Left lung (tissue), 4 donors: ENCODE measurements at regions not wholly inside any gene's neighbourhood (a gene's known extent, or its start where the extent isn't known, plus 50 kb on each side); places are given as distances from the start of the nearest gene placed in this dataset.

Experiments used
- ATAC-seq: fragments of 200-7000 bp; cut with Tn5 transposase; one replicate; pipeline ENCODE4 v1.9.1; 2020; ENCODE audit warnings: moderate library complexity
- DNase-seq, 4 donors: peaks; one replicate each; pipeline ENCODE4 v3.0.0-alpha.2; 2013 to 2020
- H3K27ac ChIP-seq, 2 donors: fragments of 200-600 bp; sonication (generic) in 1 of 2; one replicate each; pipeline versions ENCODE4 v1.5.0 to v1.8.0; 2020 to 2021
- H3K27me3 ChIP-seq, 2 donors: fragments of 200-600 bp; sonication (generic) in 1 of 2; one replicate each; pipeline versions ENCODE4 v1.5.0 to v1.8.0; 2020 to 2021
- H3K36me3 ChIP-seq, 2 donors: fragments of 200-600 bp; sonication (generic) in 1 of 2; one replicate each; pipeline versions ENCODE4 v1.5.0 to v1.8.0; 2020 to 2021
- H3K4me1 ChIP-seq, 2 donors: fragments of 200-600 bp; one replicate each; pipeline ENCODE4 v1.8.0; 2021
- H3K4me3 ChIP-seq, 2 donors: fragments of 200-600 bp; sonication (generic) in 1 of 2; one replicate each; pipeline versions ENCODE4 v1.5.0 to v1.8.0; 2020 to 2021; ENCODE audit warnings: mild to moderate bottlenecking in 1 of 2
- H3K9me3 ChIP-seq, 2 donors: fragments of 200-600 bp; sonication (generic) in 1 of 2; one replicate each; pipeline versions ENCODE4 v1.5.0 to v1.8.0; 2020 to 2021
- CTCF ChIP-seq, 2 donors: fragments of 200-600 bp; sonication (generic) in 1 of 2; IDR thresholded peaks; one replicate each; pipeline versions ENCODE4 v1.5.0 to v1.8.0; 2021; ENCODE audit warnings: antibody characterized with exemption in 2 of 2
- intact Hi-C, 2 donors: fragments of 100-400 bp; cut with DNase I; formaldehyde crosslinking; loops; one replicate each; pipeline versions ENCODE4 v1.11.2 to v1.14.2; 2022
- donor health status: DM: no; HTN: yes; CAD: no.
- donor health status: DM: no; HTN: no; CAD: no.

- no peaks in the 10 kb centered on the region for H3K36me3 ChIP-seq
- TF ChIP-seq CTCF (IDR thresholded peaks at IDR 0.05), result no peak
- intact Hi-C loops, result no loop called here
- peak; percentile 21 for ATAC-seq
- no peak overlapping the region for H3K4me3 ChIP-seq
- no peaks in the 10 kb centered on the region for H3K27me3 ChIP-seq
- no peaks in the 10 kb centered on the region for H3K4me1 ChIP-seq
- no peak overlapping the region for H3K27ac ChIP-seq
- no peaks in the 10 kb centered on the region for H3K9me3 ChIP-seq
- no peak for DNase-seq
Observed at GRCh38 chr10:109282510-109282909, 640.8 kb downstream of the XPNPEP1 start.

GRCh38 chr10:109281347-109281746 is 642.0 kb downstream of the XPNPEP1 start:
- H3K36me3 ChIP-seq, result no peaks in the 10 kb centered on the region
- no peaks in the 10 kb centered on the region for H3K27me3 ChIP-seq
- no peak for ATAC-seq
- no peak for TF ChIP-seq CTCF (IDR thresholded peaks at IDR 0.05)
- no peaks in the 10 kb centered on the region for H3K4me1 ChIP-seq
- H3K9me3 ChIP-seq, result no peaks in the 10 kb centered on the region
- H3K27ac ChIP-seq, result no peak overlapping the region
- no peak overlapping the region for H3K4me3 ChIP-seq
- DNase-seq, result no peak
- intact Hi-C loops, result no loop called here

GRCh38 chr10:109280837-109281236 is 642.5 kb downstream of the XPNPEP1 start:
- no peak for ATAC-seq
- DNase-seq, result no peak
- no peak for TF ChIP-seq CTCF (IDR thresholded peaks at IDR 0.05)
- no peak overlapping the region for H3K27ac ChIP-seq
- H3K27me3 ChIP-seq, result no peaks in the 10 kb centered on the region
- H3K36me3 ChIP-seq, result no peaks in the 10 kb centered on the region
- H3K4me1 ChIP-seq, result no peaks in the 10 kb centered on the region
- intact Hi-C loops, result no loop called here
- H3K9me3 ChIP-seq, result no peaks in the 10 kb centered on the region
- H3K4me3 ChIP-seq, result no peak overlapping the region

- Histone ChIP-seq H3K4me3 (no peak overlapping the region), H3K9me3 (no peaks in the 10 kb centered on the region), H3K4me1 (no peaks in the 10 kb centered on the region), H3K27ac (no peak overlapping the region), H3K27me3 (no peaks in the 10 kb centered on the region), H3K36me3 (no peaks in the 10 kb centered on the region)
- TF ChIP-seq CTCF (IDR thresholded peaks at IDR 0.05), result no peak
- no peak for DNase-seq
- ATAC-seq, result no peak
- intact Hi-C loops, result no loop called here
Observed at GRCh38 chr10:109277456-109277855, 645.9 kb downstream of the XPNPEP1 start.

GRCh38 chr10:109275960-109276359 is 647.4 kb downstream of the XPNPEP1 start:
- no peak overlapping the region for H3K27ac ChIP-seq
- H3K27me3 ChIP-seq, result no peaks in the 10 kb centered on the region
- H3K4me1 ChIP-seq, result no peaks in the 10 kb centered on the region
- H3K4me3 ChIP-seq, result no peak overlapping the region
- intact Hi-C loops, result no loop called here
- DNase-seq (peak in 2 of 4 donors; percentile 1 to 21), ATAC-seq (no peak)
- H3K36me3 ChIP-seq, result no peaks in the 10 kb centered on the region
- TF ChIP-seq CTCF (IDR thresholded peaks at IDR 0.05), result no peak
- H3K9me3 ChIP-seq, result no peaks in the 10 kb centered on the region
